Endothelial cell (in vitro differentiated cells): ENCODE measurements at regions not wholly inside any gene's neighbourhood (a gene's known extent, or its start where the extent isn't known, plus 50 kb on each side); places are given as distances from the start of the nearest gene placed in this dataset.

ENCODE experiments used
- DNase-seq: peaks from one replicate; pipeline ENCODE4 v3.0.0; 2021; ENCODE audit warnings: low spot score
- H3K27ac Mint-ChIP-seq: one replicate; pipeline ENCODE4 v1.8.0; 2021; ENCODE audit warnings: mixed read lengths, inconsistent platforms; ENCODE audit not compliant: unreplicated experiment
- H3K27me3 Mint-ChIP-seq: one replicate; pipeline ENCODE4 v1.8.0; 2021; ENCODE audit warnings: mild to moderate bottlenecking, moderate library complexity, mixed read lengths, inconsistent platforms; ENCODE audit not compliant: unreplicated experiment
- H3K36me3 Mint-ChIP-seq: one replicate; pipeline ENCODE4 v1.8.0; 2021; ENCODE audit warnings: mild to moderate bottlenecking, low read depth, mixed read lengths, inconsistent platforms; ENCODE audit not compliant: unreplicated experiment
- H3K4me1 Mint-ChIP-seq: one replicate; pipeline ENCODE4 v1.8.0; 2021; ENCODE audit warnings: mild to moderate bottlenecking, mixed read lengths, inconsistent platforms; ENCODE audit not compliant: unreplicated experiment
- H3K4me3 Mint-ChIP-seq: one replicate; pipeline ENCODE4 v1.8.0; 2021; ENCODE audit warnings: mild to moderate bottlenecking, mixed read lengths, inconsistent platforms; ENCODE audit not compliant: unreplicated experiment
- H3K9me3 Mint-ChIP-seq: one replicate; pipeline ENCODE4 v1.8.0; 2021; ENCODE audit warnings: mixed read lengths, inconsistent platforms; ENCODE audit not compliant: unreplicated experiment
- TF ChIP-seq, protein P1 (sequence below): fragments of 200-600 bp; sonication (generic); IDR thresholded peaks from one replicate; pipeline ENCODE4 v1.5.0; 2021; ENCODE audit warnings: antibody characterized with exemption; ENCODE audit not compliant: unreplicated experiment

DNA sequence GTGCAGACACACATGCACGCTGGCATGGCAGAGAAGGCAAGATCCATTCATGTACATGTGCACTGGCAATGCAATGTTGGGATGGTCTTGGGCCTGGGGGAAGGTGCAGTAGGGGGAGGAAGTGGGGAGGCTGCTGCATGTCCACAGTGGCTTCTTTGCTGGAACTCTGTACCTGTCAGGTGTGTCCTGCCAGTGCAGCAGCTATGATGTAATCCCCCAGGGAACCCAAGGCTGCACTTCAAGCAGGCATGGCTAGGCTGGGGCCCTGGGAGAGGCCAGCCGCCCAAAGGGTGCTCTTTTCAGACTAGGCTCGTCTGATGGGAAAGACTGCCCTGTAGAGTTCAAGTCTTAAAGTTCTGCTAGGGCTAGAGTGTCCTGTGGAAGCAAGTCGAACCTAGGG lies 1304.0 kb downstream of the FAM133A start:
- Mint-ChIP-seq H3K4me3 (no peak overlapping the region), H3K27me3 (no peaks in the 10 kb centered on the region), H3K27ac (no peak overlapping the region), H3K9me3 (no peaks in the 10 kb centered on the region), H3K36me3 (no peaks in the 10 kb centered on the region), H3K4me1 (no peaks in the 10 kb centered on the region)
- TF ChIP-seq, protein P1, sequence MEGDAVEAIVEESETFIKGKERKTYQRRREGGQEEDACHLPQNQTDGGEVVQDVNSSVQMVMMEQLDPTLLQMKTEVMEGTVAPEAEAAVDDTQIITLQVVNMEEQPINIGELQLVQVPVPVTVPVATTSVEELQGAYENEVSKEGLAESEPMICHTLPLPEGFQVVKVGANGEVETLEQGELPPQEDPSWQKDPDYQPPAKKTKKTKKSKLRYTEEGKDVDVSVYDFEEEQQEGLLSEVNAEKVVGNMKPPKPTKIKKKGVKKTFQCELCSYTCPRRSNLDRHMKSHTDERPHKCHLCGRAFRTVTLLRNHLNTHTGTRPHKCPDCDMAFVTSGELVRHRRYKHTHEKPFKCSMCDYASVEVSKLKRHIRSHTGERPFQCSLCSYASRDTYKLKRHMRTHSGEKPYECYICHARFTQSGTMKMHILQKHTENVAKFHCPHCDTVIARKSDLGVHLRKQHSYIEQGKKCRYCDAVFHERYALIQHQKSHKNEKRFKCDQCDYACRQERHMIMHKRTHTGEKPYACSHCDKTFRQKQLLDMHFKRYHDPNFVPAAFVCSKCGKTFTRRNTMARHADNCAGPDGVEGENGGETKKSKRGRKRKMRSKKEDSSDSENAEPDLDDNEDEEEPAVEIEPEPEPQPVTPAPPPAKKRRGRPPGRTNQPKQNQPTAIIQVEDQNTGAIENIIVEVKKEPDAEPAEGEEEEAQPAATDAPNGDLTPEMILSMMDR, result no peak
- DNase-seq, result no peak
